ENCODE measurements at regions not wholly inside any gene's neighbourhood (a gene's known extent, or its start where the extent isn't known, plus 50 kb on each side); places are given as distances from the start of the nearest gene placed in this dataset.

DNA sequence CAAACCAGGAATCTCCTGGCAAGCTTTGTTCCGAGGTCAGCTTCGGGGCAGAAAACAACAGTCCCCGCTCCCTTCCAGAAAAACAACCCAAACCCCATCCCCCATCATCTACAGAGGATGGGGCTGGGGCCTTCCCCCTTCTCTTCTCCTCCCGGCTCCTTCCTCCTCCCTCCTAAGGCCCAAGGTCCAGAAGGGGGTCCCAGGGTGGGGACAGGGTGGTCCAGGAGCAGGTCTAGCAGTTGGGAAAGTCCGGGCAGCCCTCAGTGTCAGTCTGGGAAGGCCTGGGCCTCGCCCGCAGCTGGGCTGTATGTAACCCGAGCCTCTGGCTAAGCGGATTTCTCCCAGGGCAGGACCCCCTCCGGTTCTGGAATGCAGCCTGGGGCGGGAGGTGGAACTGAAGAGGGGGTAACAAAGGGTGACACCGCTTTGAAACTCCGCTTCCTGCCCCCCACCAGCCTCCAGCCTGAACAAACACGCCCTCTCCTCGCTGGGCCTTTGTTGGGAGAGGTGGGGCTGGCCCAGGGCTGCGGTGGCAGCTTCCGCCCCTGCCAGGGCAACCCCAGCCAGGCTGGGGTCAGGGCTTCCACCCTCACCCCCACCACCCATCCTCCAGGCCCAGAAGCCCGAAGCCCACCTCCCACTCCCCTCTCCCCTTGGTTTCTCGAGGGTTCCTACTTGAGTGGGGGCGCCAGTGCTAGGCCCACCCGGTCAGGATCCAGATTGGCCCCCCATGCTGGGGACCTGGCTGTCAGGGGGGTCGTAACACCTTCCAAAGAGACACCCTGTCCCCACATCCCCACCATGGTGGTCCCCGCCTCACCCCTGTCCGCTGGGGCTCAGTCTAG is 63.5 kb downstream of the C9orf50 start:
- TF ChIP-seq POLR2A (IDR thresholded peaks at IDR 0.05) = no peak
- TF ChIP-seq, protein P1, sequence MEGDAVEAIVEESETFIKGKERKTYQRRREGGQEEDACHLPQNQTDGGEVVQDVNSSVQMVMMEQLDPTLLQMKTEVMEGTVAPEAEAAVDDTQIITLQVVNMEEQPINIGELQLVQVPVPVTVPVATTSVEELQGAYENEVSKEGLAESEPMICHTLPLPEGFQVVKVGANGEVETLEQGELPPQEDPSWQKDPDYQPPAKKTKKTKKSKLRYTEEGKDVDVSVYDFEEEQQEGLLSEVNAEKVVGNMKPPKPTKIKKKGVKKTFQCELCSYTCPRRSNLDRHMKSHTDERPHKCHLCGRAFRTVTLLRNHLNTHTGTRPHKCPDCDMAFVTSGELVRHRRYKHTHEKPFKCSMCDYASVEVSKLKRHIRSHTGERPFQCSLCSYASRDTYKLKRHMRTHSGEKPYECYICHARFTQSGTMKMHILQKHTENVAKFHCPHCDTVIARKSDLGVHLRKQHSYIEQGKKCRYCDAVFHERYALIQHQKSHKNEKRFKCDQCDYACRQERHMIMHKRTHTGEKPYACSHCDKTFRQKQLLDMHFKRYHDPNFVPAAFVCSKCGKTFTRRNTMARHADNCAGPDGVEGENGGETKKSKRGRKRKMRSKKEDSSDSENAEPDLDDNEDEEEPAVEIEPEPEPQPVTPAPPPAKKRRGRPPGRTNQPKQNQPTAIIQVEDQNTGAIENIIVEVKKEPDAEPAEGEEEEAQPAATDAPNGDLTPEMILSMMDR (IDR thresholded peaks at IDR 0.05) = no peak
